A549 (cell line): ENCODE measurements at regions not wholly inside any gene's neighbourhood (a gene's known extent, or its start where the extent isn't known, plus 50 kb on each side); places are given as distances from the start of the nearest gene placed in this dataset.
A peak's percentile ranks its signal among the peaks of the same experiment; 100 is the strongest.

ENCODE experiments used
- ATAC-seq, 2 experiments: fragments of 200-7000 bp in 1 of 2; fragments of >200 bp in 1 of 2; cut with Nextera tagmentation in 1 of 2; cut with Tn5 transposase in 1 of 2; 3 replicates each; pipeline versions ENCODE4 v1.8.0 to v1.9.1; 2018 to 2020; ENCODE audit warnings: mild to moderate bottlenecking in 1 of 2, moderate library complexity in 1 of 2
- CTCF ChIA-PET: fragments of 300-600 bp; sonication (Branson Sonifier 250); formaldehyde crosslinking; extraction: SDS; loops from one replicate; lab custom pipeline; 2021; ENCODE audit warnings: antibody characterized with exemption, inconsistent platforms; lab: Yijun Ruan, JAX
- POLR2A ChIA-PET: fragments of 350-600 bp; formaldehyde crosslinking; extraction: SDS; loops from one replicate; lab custom pipeline; 2021; ENCODE audit warnings: antibody characterized with exemption, inconsistent platforms; lab: Yijun Ruan, JAX
- DNase-seq, 2 experiments: peaks; one replicate each; pipeline versions ENCODE4 v3.0.0 to v3.0.0-alpha.2; 2011 to 2016; ENCODE audit warnings: low read depth in 1 of 2, low spot score in 1 of 2
- FAIRE-seq: peaks from 2 replicates; lab custom pipeline; 2011; peaks lifted over from hg19 to GRCh38; lab: Jason Lieb, UNC
- H3K27ac ChIP-seq, 2 experiments: fragments of >200 bp; sonication (Bioruptor Twin); formaldehyde crosslinking; 3 replicates each; pipeline ENCODE4 v1.5.1; 2016 to 2017
- H3K4me1 ChIP-seq: fragments of >200 bp; sonication (Bioruptor Twin); formaldehyde crosslinking; 3 replicates; pipeline ENCODE4 v1.6.1; 2016
- H3K4me2 ChIP-seq: fragments of >200 bp; sonication (Bioruptor Twin); formaldehyde crosslinking; 3 replicates; pipeline ENCODE4 v1.6.1; 2016
- H3K4me3 ChIP-seq: fragments of >200 bp; sonication (Bioruptor Twin); formaldehyde crosslinking; 3 replicates; pipeline ENCODE4 v1.5.1; 2016
- H3K9me3 ChIP-seq: fragments of >200 bp; sonication (Bioruptor Twin); formaldehyde crosslinking; 3 replicates; pipeline ENCODE4 v1.6.1; 2016
- CHD2 ChIP-seq: fragments of 150-350 bp; IDR thresholded peaks from 2 replicates; pipeline ENCODE4 v1.6.1; 2014; ENCODE audit warnings: low read length; ENCODE audit not compliant: partially characterized antibody
- CTCF ChIP-seq: fragments of >200 bp; sonication (Bioruptor Twin); formaldehyde crosslinking; IDR thresholded peaks from 3 replicates; pipeline ENCODE4 v1.5.1; 2016
- FOSB ChIP-seq: fragments of 250-450 bp; sonication (Bioruptor Pico); IDR thresholded peaks from 2 replicates; pipeline ENCODE4 v1.5.0; 2020; ENCODE audit warnings: mild to moderate bottlenecking, moderate library complexity
- HES2 ChIP-seq: fragments of >200 bp; sonication (Bioruptor Twin); formaldehyde crosslinking; IDR thresholded peaks from 2 replicates; pipeline ENCODE4 v1.6.1; 2016
- HOXA7 ChIP-seq: fragments of 250-450 bp; sonication (Bioruptor Pico); IDR thresholded peaks from 2 replicates; pipeline ENCODE4 v1.5.0; 2020; ENCODE audit warnings: mild to moderate bottlenecking, moderate library complexity
- HOXB5 ChIP-seq: fragments of 250-450 bp; sonication (Bioruptor Pico); IDR thresholded peaks from 2 replicates; pipeline ENCODE4 v1.5.0; 2020; ENCODE audit warnings: mild to moderate bottlenecking, moderate library complexity
- JUN ChIP-seq, 2 experiments: fragments of >200 bp; sonication (Bioruptor Twin); formaldehyde crosslinking; IDR thresholded peaks; 2 replicates in 1 of 2; 3 replicates in 1 of 2; pipeline ENCODE4 v1.6.1; 2016 to 2017
- KDM5A ChIP-seq: fragments of 200-600 bp; sonication (generic); IDR thresholded peaks from 2 replicates; pipeline ENCODE4 v1.6.1; 2016; ENCODE audit warnings: antibody characterized with exemption, mild to moderate bottlenecking
- MAZ ChIP-seq: fragments of 150-350 bp; IDR thresholded peaks from 2 replicates; pipeline ENCODE4 v1.6.1; 2014; ENCODE audit warnings: antibody characterized with exemption, low read depth, low read length, borderline replicate concordance
- PBX3 ChIP-seq: IDR thresholded peaks from 2 replicates; pipeline ENCODE4 v1.6.1; 2012
- PHF8 ChIP-seq: fragments of 200-600 bp; sonication (generic); IDR thresholded peaks from 2 replicates; pipeline ENCODE4 v1.6.1; 2016; ENCODE audit warnings: low read depth, mild to moderate bottlenecking, antibody characterized with exemption, moderate library complexity, borderline replicate concordance
- RAD21 ChIP-seq, 2 experiments: fragments of >200 bp in 1 of 2; sonication (Bioruptor Twin) in 1 of 2; formaldehyde crosslinking in 1 of 2; IDR thresholded peaks in 1 of 2; conservative IDR thresholded peaks in 1 of 2; 2 replicates in 1 of 2; 3 replicates in 1 of 2; pipeline ENCODE4 v1.6.1; 2012 to 2018; ENCODE audit warnings: inconsistent platforms in 1 of 2
- RCOR1 ChIP-seq: fragments of 150-350 bp; IDR thresholded peaks from 2 replicates; pipeline ENCODE4 v1.6.1; 2014; ENCODE audit warnings: antibody characterized with exemption, low read length, low read depth
- REST ChIP-seq: fragments of 200-600 bp; sonication (generic); IDR thresholded peaks from 2 replicates; pipeline ENCODE4 v1.6.1; 2016; ENCODE audit warnings: antibody characterized with exemption, mild to moderate bottlenecking, moderate library complexity
- SMC3 ChIP-seq: fragments of >200 bp; sonication (Bioruptor Twin); formaldehyde crosslinking; IDR thresholded peaks from 3 replicates; pipeline ENCODE4 v1.6.1; 2018; ENCODE audit warnings: inconsistent platforms
- TP53 ChIP-seq: fragments of 250-450 bp; sonication (Bioruptor Pico); IDR thresholded peaks from 2 replicates; pipeline ENCODE4 v1.5.0; 2021; ENCODE audit warnings: mild to moderate bottlenecking, moderate library complexity
- WGBS: methylation state at CpG from one replicate; pipeline ENCODE4 v1.1.6; 2017; ENCODE audit errors: missing lambda C conversion rate; 5-methylcytosine and 5-hydroxymethylcytosine counted together

- ChIA-PET CTCF (interaction anchor here (1.5 kb wide), 1 partner anchor 8 kb away, joined by 4 read pairs; no protein-coding TSS in a partner anchor), POLR2A (no interaction called here)
- FAIRE-seq (no peak), ATAC-seq (no peak), DNase-seq (no peak)
- TF ChIP-seq CHD2 (no peak), HOXA7 (CRISPR knock-in tag) (no peak), HES2 (no peak), JUN (IDR thresholded peaks at IDR 0.05) (no peak), REST (no peak), MAZ (no peak), PBX3 (no peak), TP53 (CRISPR knock-in tag) (no peak), RCOR1 (no peak)
- no peak overlapping the region for H3K4me2 ChIP-seq
- 53% methylated on average over 2 of the region's 2 CpGs for WGBS
- H3K27ac ChIP-seq = no peak overlapping the region
- no peaks in the 10 kb centered on the region for H3K4me1 ChIP-seq
- no peak overlapping the region for H3K4me3 ChIP-seq
- no peaks in the 10 kb centered on the region for H3K9me3 ChIP-seq
Measured at GRCh38 chr14:97172644-97173043, 375.5 kb downstream of the VRK1 start.

GRCh38 chr14:97177016-97177415, 379.8 kb downstream of the VRK1 start:
- Histone ChIP-seq H3K4me1 (peaks cover 13% of the 10 kb centered on the region), H3K4me3 (no peak overlapping the region), H3K9me3 (no peaks in the 10 kb centered on the region), H3K27ac (no peak overlapping the region), H3K4me2 (no peak overlapping the region)
- TF ChIP-seq PHF8 (no peak), CTCF (peak; percentile 49), REST (no peak), FOSB (CRISPR knock-in tag) (no peak), RAD21 (conservative IDR thresholded peaks at IDR 0.05 in 1 of 2, IDR thresholded peaks at IDR 0.05 in 1 of 2) (peak; percentile 53 to 54; a peak in 4 of 5 replicates), SMC3 (peak; percentile 73), HOXB5 (CRISPR knock-in tag) (no peak), KDM5A (no peak)
- ChIA-PET POLR2A (no interaction called here), CTCF (interaction anchor here (0.6 to 1.4 kb wide), 5 partner anchors 11 to 801 kb away, joined by 3 to 4 read pairs (median 3); no protein-coding TSS in a partner anchor)
- DNase-seq (peak; percentile 33 to 58), ATAC-seq (peak; percentile 60 to 82; a peak in 4 of 6 replicates), FAIRE-seq (no peak)
- 2% methylated on average over 6 of the region's 6 CpGs for WGBS
